Testis (tissue), 2 donors: ENCODE measurements at regions not wholly inside any gene's neighbourhood (a gene's known extent, or its start where the extent isn't known, plus 50 kb on each side); places are given as distances from the start of the nearest gene placed in this dataset.

Experiments
- CTCF ChIP-seq, 3 experiments: fragments of 450-650 bp in 2 of 3; fragments of 200-600 bp in 1 of 3; sonication (generic) in 1 of 3; IDR thresholded peaks; one replicate each; pipeline ENCODE4 v1.5.1; 2016 to 2019; ENCODE audit warnings: antibody characterized with exemption in 3 of 3, mild to moderate bottlenecking in 2 of 3, moderate library complexity in 1 of 3
- POLR2A ChIP-seq: fragments of 450-650 bp; IDR thresholded peaks from one replicate; pipeline ENCODE4 v1.6.1; 2017; ENCODE audit warnings: antibody characterized with exemption, mild to moderate bottlenecking, moderate library complexity

- no peak for TF ChIP-seq POLR2A
- no peak for TF ChIP-seq CTCF (IDR thresholded peaks at IDR 0.05)
Observed at GRCh38 chr14:98182393-98183055, 1089.5 kb downstream of the BCL11B start.
